Epithelial cell of esophagus (primary cell): ENCODE measurements at regions not wholly inside any gene's neighbourhood (a gene's known extent, or its start where the extent isn't known, plus 50 kb on each side); places are given as distances from the start of the nearest gene placed in this dataset.

Experiments used
- DNase-seq: peaks from one replicate; pipeline ENCODE4 v3.0.0; 2010; ENCODE audit warnings: low read depth
- H3K4me3 ChIP-seq: 2 replicates; pipeline ENCODE4 v1.5.1; 2011; ENCODE audit warnings: mild to moderate bottlenecking, low read length, control low read depth
- CTCF ChIP-seq: IDR thresholded peaks from 2 replicates; pipeline ENCODE4 v1.5.1; 2011; ENCODE audit warnings: low read depth, mild to moderate bottlenecking, low read length, control low read depth, inconsistent platforms; ENCODE audit not compliant: insufficient read depth; ENCODE audit errors: missing control alignments

GRCh38 chr14:65198346-65198745 lies 96.0 kb upstream of the MAX start:
- H3K4me3 ChIP-seq: no peak overlapping the region
- TF ChIP-seq CTCF: no peak
- DNase-seq: no peak

- H3K4me3 ChIP-seq: no peak overlapping the region
- DNase-seq: no peak
- TF ChIP-seq CTCF: no peak
Measured at GRCh38 chr14:65200454-65200853, 98.1 kb upstream of the MAX start.

- TF ChIP-seq CTCF: no peak
- H3K4me3 ChIP-seq: no peak overlapping the region
- DNase-seq: no peak
Measured at GRCh38 chr14:65203574-65203973, 101.3 kb upstream of the MAX start.

- no peak for DNase-seq
- no peak for TF ChIP-seq CTCF
Measured at GRCh38 chr14:65204056-65204455, 101.7 kb upstream of the MAX start.

GRCh38 chr14:65206078-65206447 lies 103.7 kb upstream of the MAX start:
- DNase-seq: no peak
- no peak for TF ChIP-seq CTCF
- no peak overlapping the region for H3K4me3 ChIP-seq

More at GRCh38 chr14:65204056-65204455, 101.7 kb upstream of the MAX start:
- no peak overlapping the region for H3K4me3 ChIP-seq

- peak; percentile 76 for DNase-seq
- TF ChIP-seq CTCF: no peak
- no peak overlapping the region for H3K4me3 ChIP-seq
Measured at GRCh38 chr14:65206448-65207096, 104.3 kb upstream of the MAX start.

GRCh38 chr14:65208548-65208947 lies 106.2 kb upstream of the MAX start:
- DNase-seq: no peak
- no peak for TF ChIP-seq CTCF
- no peak overlapping the region for H3K4me3 ChIP-seq
